Liver (tissue), 8 donors: ENCODE measurements at regions not wholly inside any gene's neighbourhood (a gene's known extent, or its start where the extent isn't known, plus 50 kb on each side); places are given as distances from the start of the nearest gene placed in this dataset.

ENCODE experiments used
- DNase-seq: peaks from one replicate; pipeline ENCODE4 v3.0.0-alpha.2; 2017; ENCODE audit warnings: low spot score
- H3K27ac ChIP-seq, 2 donors: one replicate each; pipeline ENCODE4 v1.7.0; 2013; ENCODE audit warnings: inconsistent platforms in 2 of 2, low read length in 2 of 2, control low read depth in 1 of 2, low read depth in 1 of 2, mild to moderate bottlenecking in 1 of 2
- H3K27me3 ChIP-seq, 4 donors: one replicate each; pipeline versions ENCODE4 v1.6.1 to v1.7.0; 2013; ENCODE audit warnings: low read length in 3 of 4, inconsistent platforms in 1 of 4, mild to moderate bottlenecking in 1 of 4, moderate library complexity in 1 of 4; ENCODE audit not compliant: control insufficient read depth in 4 of 4, insufficient read depth in 4 of 4
- H3K36me3 ChIP-seq, 4 donors: one replicate each; pipeline versions ENCODE4 v1.6.1 to v1.7.0; 2013; ENCODE audit warnings: low read length in 3 of 4, mild to moderate bottlenecking in 3 of 4, low read depth in 1 of 4, moderate library complexity in 1 of 4; ENCODE audit not compliant: control insufficient read depth in 4 of 4, insufficient read depth in 3 of 4
- H3K4me1 ChIP-seq, 4 donors: one replicate each; pipeline versions ENCODE4 v1.6.1 to v1.7.0; 2013; ENCODE audit warnings: low read length in 3 of 4, mild to moderate bottlenecking in 3 of 4, moderate library complexity in 1 of 4; ENCODE audit not compliant: control insufficient read depth in 4 of 4, insufficient read depth in 4 of 4
- H3K4me3 ChIP-seq, 3 donors: one replicate each; pipeline versions ENCODE4 v1.6.1 to v1.7.0; 2013; ENCODE audit warnings: low read length in 3 of 3, control low read depth in 1 of 3, low read depth in 1 of 3, mild to moderate bottlenecking in 1 of 3
- H3K9ac ChIP-seq, 2 donors: one replicate each; pipeline ENCODE4 v1.7.0; 2013; ENCODE audit warnings: low read length in 2 of 2, mild to moderate bottlenecking in 2 of 2, moderate library complexity in 2 of 2, control low read depth in 1 of 2, low read depth in 1 of 2
- H3K9me3 ChIP-seq, 4 donors: one replicate each; pipeline versions ENCODE4 v1.6.1 to v1.7.0; 2013; ENCODE audit warnings: low read length in 3 of 4; ENCODE audit not compliant: control insufficient read depth in 4 of 4
- ATF3 ChIP-seq: IDR thresholded peaks from 2 replicates; pipeline ENCODE4 v1.6.1; 2016; ENCODE audit warnings: antibody characterized with exemption
- EGR1 ChIP-seq, 2 donors: IDR thresholded peaks; 2 replicates each; pipeline ENCODE4 v1.6.1; 2016 to 2018; ENCODE audit warnings: antibody characterized with exemption in 2 of 2, low read depth in 2 of 2
- FOXA1 ChIP-seq: IDR thresholded peaks from 2 replicates; pipeline ENCODE4 v1.6.1; 2016; ENCODE audit warnings: antibody characterized with exemption
- FOXA2 ChIP-seq: IDR thresholded peaks from 2 replicates; pipeline ENCODE4 v1.6.1; 2016; ENCODE audit warnings: antibody characterized with exemption
- GABPA ChIP-seq, 2 donors: IDR thresholded peaks in 1 of 2; conservative IDR thresholded peaks in 1 of 2; 2 replicates each; pipeline ENCODE4 v1.6.1; 2016; ENCODE audit warnings: antibody characterized with exemption in 2 of 2, mild to moderate bottlenecking in 1 of 2, moderate library complexity in 1 of 2
- HNF4A ChIP-seq, 2 donors: conservative IDR thresholded peaks; 2 replicates each; pipeline ENCODE4 v1.6.1; 2016; ENCODE audit warnings: antibody characterized with exemption in 2 of 2, mild to moderate bottlenecking in 2 of 2
- HNF4G ChIP-seq: IDR thresholded peaks from 2 replicates; pipeline ENCODE4 v1.6.1; 2016; ENCODE audit warnings: antibody characterized with exemption
- JUND ChIP-seq, 2 donors: IDR thresholded peaks; 2 replicates each; pipeline ENCODE4 v1.6.1; 2016; ENCODE audit warnings: antibody characterized with exemption in 2 of 2
- NR2F2 ChIP-seq: IDR thresholded peaks from 2 replicates; pipeline ENCODE4 v1.6.1; 2016; ENCODE audit warnings: antibody characterized with exemption
- RAD21 ChIP-seq, 2 donors: IDR thresholded peaks; 2 replicates each; pipeline ENCODE4 v1.6.1; 2016; ENCODE audit warnings: antibody characterized with exemption in 2 of 2, mild to moderate bottlenecking in 2 of 2
- RXRA ChIP-seq, 2 donors: IDR thresholded peaks; 2 replicates each; pipeline ENCODE4 v1.6.1; 2017 to 2018; ENCODE audit warnings: antibody characterized with exemption in 2 of 2, mild to moderate bottlenecking in 1 of 2
- SP1 ChIP-seq: IDR thresholded peaks from 2 replicates; pipeline ENCODE4 v1.6.1; 2018; ENCODE audit warnings: antibody characterized with exemption, mild to moderate bottlenecking
- TAF1 ChIP-seq: conservative IDR thresholded peaks from 2 replicates; pipeline ENCODE4 v1.6.1; 2016; ENCODE audit warnings: antibody characterized with exemption, mild to moderate bottlenecking
- ZBTB33 ChIP-seq: IDR thresholded peaks from 2 replicates; pipeline ENCODE4 v1.6.1; 2016; ENCODE audit warnings: antibody characterized with exemption
- WGBS: extraction: QIAGEN DNeasy Blood & Tissue Kit; methylation state at CpG from one replicate; pipeline ENCODE4 v1.1.7; 2013; 5-methylcytosine and 5-hydroxymethylcytosine counted together
- TF ChIP-seq, protein P1 (sequence below): IDR thresholded peaks from 2 replicates; pipeline ENCODE4 v1.6.1; 2016; ENCODE audit warnings: antibody characterized with exemption, mild to moderate bottlenecking
- TF ChIP-seq, protein P2 (sequence below): fragments of 150-350 bp; IDR thresholded peaks from 2 replicates; pipeline ENCODE4 v1.5.1; 2017; ENCODE audit warnings: improper control_type of control experiment, low read depth, low read length; ENCODE audit not compliant: missing input control
- TF ChIP-seq, protein P3 (sequence below): IDR thresholded peaks from 2 replicates; pipeline ENCODE4 v1.6.1; 2016; ENCODE audit warnings: antibody characterized with exemption
- donor health status: healthy.
- donor health status: healthy.
- donor health status: healthy.
- donor health status: healthy.
- donor health status: healthy.

DNA sequence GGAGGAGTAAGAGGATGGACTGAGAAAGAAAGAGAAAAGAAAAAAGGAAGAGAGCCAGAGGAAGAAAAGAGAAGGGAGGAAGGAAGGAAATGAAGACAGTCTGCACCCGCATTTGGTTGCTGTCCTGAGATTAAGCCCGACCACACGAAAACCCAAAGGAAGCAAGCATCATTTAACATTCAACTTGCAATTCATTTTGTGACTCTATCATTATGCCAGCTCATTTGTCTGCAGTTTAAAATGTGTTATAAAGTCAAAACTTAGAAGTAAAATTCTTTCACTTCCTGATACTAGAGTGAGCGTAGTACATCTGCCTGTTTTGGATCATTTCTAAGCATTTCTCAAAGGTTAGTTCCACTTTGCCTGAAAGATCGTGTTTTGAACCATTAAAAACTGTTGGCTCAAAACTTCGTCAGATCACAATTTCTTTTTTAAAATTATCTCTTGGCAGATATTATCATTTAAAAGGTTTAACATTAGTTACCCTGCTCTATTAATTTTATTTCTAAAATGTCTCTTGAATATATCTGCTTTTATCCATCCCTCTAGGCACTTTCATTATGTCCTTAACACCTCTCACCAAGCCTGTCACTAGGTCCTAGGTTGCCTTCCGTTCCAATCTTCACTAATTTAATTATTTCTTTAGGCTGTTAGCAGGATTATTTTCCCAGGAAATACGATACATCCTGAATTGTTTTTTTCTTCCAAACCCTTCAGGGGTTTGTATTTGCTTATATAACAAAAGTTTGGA is 240.9 kb downstream of the TLE4 start:
- Histone ChIP-seq H3K4me1 (peaks cover 0 to 2% (median under 1%) of the 10 kb centered on the region in 4 donors), H3K9ac (peak overlapping the region in 1 of 2 donors; percentile 34), H3K27ac (no peak overlapping the region), H3K27me3 (peaks cover 0 to 4% (median 0%) of the 10 kb centered on the region in 4 donors), H3K4me3 (no peak overlapping the region), H3K36me3 (no peaks in the 10 kb centered on the region), H3K9me3 (no peaks in the 10 kb centered on the region)
- 44% methylated on average over 8 of the region's 8 CpGs for WGBS
- TF ChIP-seq, protein P1, sequence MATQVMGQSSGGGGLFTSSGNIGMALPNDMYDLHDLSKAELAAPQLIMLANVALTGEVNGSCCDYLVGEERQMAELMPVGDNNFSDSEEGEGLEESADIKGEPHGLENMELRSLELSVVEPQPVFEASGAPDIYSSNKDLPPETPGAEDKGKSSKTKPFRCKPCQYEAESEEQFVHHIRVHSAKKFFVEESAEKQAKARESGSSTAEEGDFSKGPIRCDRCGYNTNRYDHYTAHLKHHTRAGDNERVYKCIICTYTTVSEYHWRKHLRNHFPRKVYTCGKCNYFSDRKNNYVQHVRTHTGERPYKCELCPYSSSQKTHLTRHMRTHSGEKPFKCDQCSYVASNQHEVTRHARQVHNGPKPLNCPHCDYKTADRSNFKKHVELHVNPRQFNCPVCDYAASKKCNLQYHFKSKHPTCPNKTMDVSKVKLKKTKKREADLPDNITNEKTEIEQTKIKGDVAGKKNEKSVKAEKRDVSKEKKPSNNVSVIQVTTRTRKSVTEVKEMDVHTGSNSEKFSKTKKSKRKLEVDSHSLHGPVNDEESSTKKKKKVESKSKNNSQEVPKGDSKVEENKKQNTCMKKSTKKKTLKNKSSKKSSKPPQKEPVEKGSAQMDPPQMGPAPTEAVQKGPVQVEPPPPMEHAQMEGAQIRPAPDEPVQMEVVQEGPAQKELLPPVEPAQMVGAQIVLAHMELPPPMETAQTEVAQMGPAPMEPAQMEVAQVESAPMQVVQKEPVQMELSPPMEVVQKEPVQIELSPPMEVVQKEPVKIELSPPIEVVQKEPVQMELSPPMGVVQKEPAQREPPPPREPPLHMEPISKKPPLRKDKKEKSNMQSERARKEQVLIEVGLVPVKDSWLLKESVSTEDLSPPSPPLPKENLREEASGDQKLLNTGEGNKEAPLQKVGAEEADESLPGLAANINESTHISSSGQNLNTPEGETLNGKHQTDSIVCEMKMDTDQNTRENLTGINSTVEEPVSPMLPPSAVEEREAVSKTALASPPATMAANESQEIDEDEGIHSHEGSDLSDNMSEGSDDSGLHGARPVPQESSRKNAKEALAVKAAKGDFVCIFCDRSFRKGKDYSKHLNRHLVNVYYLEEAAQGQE: no peak
- TF ChIP-seq ZBTB33 (no peak), NR2F2 (no peak), FOXA2 (no peak), RXRA (IDR thresholded peaks at IDR 0.05) (no peak), GABPA (IDR thresholded peaks at IDR 0.05 in 1 of 2, conservative IDR thresholded peaks at IDR 0.05 in 1 of 2) (no peak), HNF4G (no peak), ATF3 (no peak), JUND (IDR thresholded peaks at IDR 0.05) (no peak), FOXA1 (no peak), HNF4A (conservative IDR thresholded peaks at IDR 0.05) (no peak), EGR1 (IDR thresholded peaks at IDR 0.05; ENCODE audit: low read depth in 2 of 2) (no peak), SP1 (no peak), RAD21 (IDR thresholded peaks at IDR 0.05) (no peak), TAF1 (no peak)
- TF ChIP-seq, protein P2, sequence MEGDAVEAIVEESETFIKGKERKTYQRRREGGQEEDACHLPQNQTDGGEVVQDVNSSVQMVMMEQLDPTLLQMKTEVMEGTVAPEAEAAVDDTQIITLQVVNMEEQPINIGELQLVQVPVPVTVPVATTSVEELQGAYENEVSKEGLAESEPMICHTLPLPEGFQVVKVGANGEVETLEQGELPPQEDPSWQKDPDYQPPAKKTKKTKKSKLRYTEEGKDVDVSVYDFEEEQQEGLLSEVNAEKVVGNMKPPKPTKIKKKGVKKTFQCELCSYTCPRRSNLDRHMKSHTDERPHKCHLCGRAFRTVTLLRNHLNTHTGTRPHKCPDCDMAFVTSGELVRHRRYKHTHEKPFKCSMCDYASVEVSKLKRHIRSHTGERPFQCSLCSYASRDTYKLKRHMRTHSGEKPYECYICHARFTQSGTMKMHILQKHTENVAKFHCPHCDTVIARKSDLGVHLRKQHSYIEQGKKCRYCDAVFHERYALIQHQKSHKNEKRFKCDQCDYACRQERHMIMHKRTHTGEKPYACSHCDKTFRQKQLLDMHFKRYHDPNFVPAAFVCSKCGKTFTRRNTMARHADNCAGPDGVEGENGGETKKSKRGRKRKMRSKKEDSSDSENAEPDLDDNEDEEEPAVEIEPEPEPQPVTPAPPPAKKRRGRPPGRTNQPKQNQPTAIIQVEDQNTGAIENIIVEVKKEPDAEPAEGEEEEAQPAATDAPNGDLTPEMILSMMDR: no peak
- TF ChIP-seq, protein P3, sequence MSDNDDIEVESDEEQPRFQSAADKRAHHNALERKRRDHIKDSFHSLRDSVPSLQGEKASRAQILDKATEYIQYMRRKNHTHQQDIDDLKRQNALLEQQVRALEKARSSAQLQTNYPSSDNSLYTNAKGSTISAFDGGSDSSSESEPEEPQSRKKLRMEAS: no peak
- DNase-seq: no peak
